Lower leg skin (tissue), 3 donors: ENCODE measurements at regions not wholly inside any gene's neighbourhood (a gene's known extent, or its start where the extent isn't known, plus 50 kb on each side); places are given as distances from the start of the nearest gene placed in this dataset.

ENCODE experiments used
- CTCF ChIP-seq, 3 donors: fragments of 450-650 bp; IDR thresholded peaks; one replicate each; pipeline ENCODE4 v1.5.1; 2016; ENCODE audit warnings: antibody characterized with exemption in 3 of 3, mild to moderate bottlenecking in 3 of 3, moderate library complexity in 2 of 3
- POLR2A ChIP-seq, 2 donors: fragments of 450-650 bp; IDR thresholded peaks; one replicate each; pipeline ENCODE4 v1.6.1; 2016 to 2017; ENCODE audit warnings: antibody characterized with exemption in 2 of 2, mild to moderate bottlenecking in 1 of 2, moderate library complexity in 1 of 2

GRCh38 chr18:41077076-41077475 is 878.0 kb upstream of the PIK3C3 start:
- TF ChIP-seq CTCF (IDR thresholded peaks at IDR 0.05): no peak
- no peak for TF ChIP-seq POLR2A (IDR thresholded peaks at IDR 0.05)
